ENCODE measurements at regions not wholly inside any gene's neighbourhood (a gene's known extent, or its start where the extent isn't known, plus 50 kb on each side); places are given as distances from the start of the nearest gene placed in this dataset.

DNA sequence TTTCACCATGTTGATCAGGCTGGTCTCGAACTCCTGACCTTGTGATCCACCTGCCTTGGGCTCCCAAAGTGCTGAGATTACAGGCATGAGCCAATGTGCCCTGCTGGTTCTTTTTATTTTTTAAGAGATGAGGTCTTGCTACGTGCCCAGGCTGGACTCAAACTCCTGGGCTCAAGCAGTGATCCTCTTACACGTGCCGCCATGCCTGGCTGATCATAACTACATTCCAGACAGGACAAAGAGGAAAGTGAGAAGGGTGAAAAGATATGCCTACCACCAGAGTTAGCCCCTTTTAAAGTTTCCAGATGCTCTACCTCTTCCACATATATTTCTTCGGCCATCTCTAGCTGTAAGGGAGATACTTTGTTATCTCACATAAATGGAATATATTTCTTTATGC, 79.7 kb upstream of the SOX13 start:
- no peak for TF ChIP-seq USF1 (IDR thresholded peaks at IDR 0.05)
- no peak for TF ChIP-seq RAD21 (IDR thresholded peaks at IDR 0.05; ENCODE audit: low read depth)
- TF ChIP-seq TEAD4 (IDR thresholded peaks at IDR 0.05), result no peak
- TF ChIP-seq EGR1 (IDR thresholded peaks at IDR 0.05), result no peak
- TF ChIP-seq TAF1 (IDR thresholded peaks at IDR 0.05; ENCODE audit: low read depth), result no peak
- TF ChIP-seq CEBPB (IDR thresholded peaks at IDR 0.05), result no peak
- TF ChIP-seq EP300 (IDR thresholded peaks at IDR 0.05; ENCODE audit: borderline replicate concordance), result no peak
- TF ChIP-seq YY1 (IDR thresholded peaks at IDR 0.05; ENCODE audit: low read depth), result no peak
- TF ChIP-seq CREB1 (IDR thresholded peaks at IDR 0.05; ENCODE audit: low read depth), result no peak
- no peak for TF ChIP-seq MAX (IDR thresholded peaks at IDR 0.05)
- TF ChIP-seq, protein P1, sequence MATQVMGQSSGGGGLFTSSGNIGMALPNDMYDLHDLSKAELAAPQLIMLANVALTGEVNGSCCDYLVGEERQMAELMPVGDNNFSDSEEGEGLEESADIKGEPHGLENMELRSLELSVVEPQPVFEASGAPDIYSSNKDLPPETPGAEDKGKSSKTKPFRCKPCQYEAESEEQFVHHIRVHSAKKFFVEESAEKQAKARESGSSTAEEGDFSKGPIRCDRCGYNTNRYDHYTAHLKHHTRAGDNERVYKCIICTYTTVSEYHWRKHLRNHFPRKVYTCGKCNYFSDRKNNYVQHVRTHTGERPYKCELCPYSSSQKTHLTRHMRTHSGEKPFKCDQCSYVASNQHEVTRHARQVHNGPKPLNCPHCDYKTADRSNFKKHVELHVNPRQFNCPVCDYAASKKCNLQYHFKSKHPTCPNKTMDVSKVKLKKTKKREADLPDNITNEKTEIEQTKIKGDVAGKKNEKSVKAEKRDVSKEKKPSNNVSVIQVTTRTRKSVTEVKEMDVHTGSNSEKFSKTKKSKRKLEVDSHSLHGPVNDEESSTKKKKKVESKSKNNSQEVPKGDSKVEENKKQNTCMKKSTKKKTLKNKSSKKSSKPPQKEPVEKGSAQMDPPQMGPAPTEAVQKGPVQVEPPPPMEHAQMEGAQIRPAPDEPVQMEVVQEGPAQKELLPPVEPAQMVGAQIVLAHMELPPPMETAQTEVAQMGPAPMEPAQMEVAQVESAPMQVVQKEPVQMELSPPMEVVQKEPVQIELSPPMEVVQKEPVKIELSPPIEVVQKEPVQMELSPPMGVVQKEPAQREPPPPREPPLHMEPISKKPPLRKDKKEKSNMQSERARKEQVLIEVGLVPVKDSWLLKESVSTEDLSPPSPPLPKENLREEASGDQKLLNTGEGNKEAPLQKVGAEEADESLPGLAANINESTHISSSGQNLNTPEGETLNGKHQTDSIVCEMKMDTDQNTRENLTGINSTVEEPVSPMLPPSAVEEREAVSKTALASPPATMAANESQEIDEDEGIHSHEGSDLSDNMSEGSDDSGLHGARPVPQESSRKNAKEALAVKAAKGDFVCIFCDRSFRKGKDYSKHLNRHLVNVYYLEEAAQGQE (IDR thresholded peaks at IDR 0.05; ENCODE audit: low read depth), result no peak
- TF ChIP-seq NFIC (IDR thresholded peaks at IDR 0.05), result no peak
- TF ChIP-seq ZBTB7A (IDR thresholded peaks at IDR 0.05; ENCODE audit: low read depth), result no peak

Measured in Ishikawa (cell line).